ENCODE measurements at regions not wholly inside any gene's neighbourhood (a gene's known extent, or its start where the extent isn't known, plus 50 kb on each side); places are given as distances from the start of the nearest gene placed in this dataset.

DNA sequence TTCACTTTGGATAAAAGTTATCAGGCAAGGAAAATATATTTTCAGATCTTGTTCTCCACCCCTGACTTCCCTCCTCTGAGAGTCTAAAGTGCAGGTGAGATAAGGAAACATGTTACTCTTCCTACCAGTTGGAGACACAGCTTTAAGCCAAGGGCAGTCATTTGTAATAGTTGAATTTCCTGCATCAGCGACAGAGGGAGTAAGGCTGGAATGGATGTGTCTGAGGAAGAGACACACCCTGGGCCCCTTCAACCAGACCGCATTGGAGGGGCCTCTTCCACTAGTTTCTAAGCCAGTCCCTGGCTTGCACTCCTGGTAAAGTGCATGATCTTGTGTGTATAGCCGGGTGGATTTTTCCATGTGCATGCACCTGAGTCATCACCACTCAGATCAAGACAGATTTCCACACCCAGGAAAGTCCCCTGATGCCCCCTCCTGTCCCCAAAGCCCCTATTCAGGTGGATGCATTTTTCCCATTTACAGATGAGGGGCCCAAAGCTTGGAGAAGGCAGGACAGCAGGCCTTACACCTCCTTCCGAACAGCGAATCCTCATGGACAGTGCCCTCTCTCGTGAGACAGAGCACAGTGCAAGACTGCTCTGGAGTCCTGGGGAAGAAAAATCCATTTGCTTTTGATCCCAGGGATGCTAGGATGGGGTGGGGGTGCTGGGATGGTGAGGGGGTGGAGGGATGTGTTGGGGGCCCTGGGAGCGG, 66.7 kb upstream of the SH3RF3 start:
- TF ChIP-seq MNT (conservative IDR thresholded peaks at IDR 0.05) (no peak), CTCF (IDR thresholded peaks at IDR 0.05 in 2 of 3, conservative IDR thresholded peaks at IDR 0.05 in 1 of 3; ENCODE audit: insufficient read depth in 2 of 3, low read depth in 1 of 3, low read length in 3 of 3) (peak in 1 of 3 experiments; percentile 18; a peak in 1 of 6 replicates), NCOA1 (IDR thresholded peaks at IDR 0.05; ENCODE audit: low read depth) (no peak), SPI1 (IDR thresholded peaks at IDR 0.05; ENCODE audit: borderline replicate concordance, low read depth, low read length) (no peak), MAFG (tag; conservative IDR thresholded peaks at IDR 0.05) (no peak), MAZ (CRISPR knock-in tag; conservative IDR thresholded peaks at IDR 0.05 in 1 of 2, IDR thresholded peaks at IDR 0.05 in 1 of 2) (no peak), MXI1 (IDR thresholded peaks at IDR 0.05; ENCODE audit: low read depth, low read length) (no peak), SMC3 (conservative IDR thresholded peaks at IDR 0.05; ENCODE audit: insufficient read depth, low read depth, low read length) (no peak), MEF2D (tag; conservative IDR thresholded peaks at IDR 0.05; ENCODE audit: low read depth) (no peak)
